Suppressor macrophage treated with lipopolysaccharide for 1 hour (primary cell): ENCODE measurements at regions not wholly inside any gene's neighbourhood (a gene's known extent, or its start where the extent isn't known, plus 50 kb on each side); places are given as distances from the start of the nearest gene placed in this dataset.
A peak's percentile ranks its signal among the peaks of the same experiment; 100 is the strongest.

Source experiments
- DNase-seq, 3 donors: peaks; one replicate each; pipeline ENCODE4 v3.0.0-alpha.2; 2020 to 2022

- no peak for DNase-seq
Observed at GRCh38 chr13:23488442-23488841, 54.9 kb upstream of the SACS start.

GRCh38 chr13:23496255-23496654 is 62.8 kb upstream of the SACS start:
- no peak for DNase-seq

GRCh38 chr13:23497191-23497590 is 63.7 kb upstream of the SACS start:
- DNase-seq = no peak

GRCh38 chr13:23500849-23501248 is 67.3 kb upstream of the SACS start:
- no peak for DNase-seq

- DNase-seq = no peak
Observed at GRCh38 chr13:23504180-23504579, 66.0 kb upstream of the TNFRSF19 start.

GRCh38 chr13:23505007-23505406 is 65.2 kb upstream of the TNFRSF19 start:
- no peak for DNase-seq

- no peak for DNase-seq
Observed at GRCh38 chr13:23506071-23506806, 64.0 kb upstream of the TNFRSF19 start.

- DNase-seq = no peak
Observed at GRCh38 chr13:23506807-23507291, 63.4 kb upstream of the TNFRSF19 start.

GRCh38 chr13:23509781-23510543 is 60.2 kb upstream of the TNFRSF19 start:
- DNase-seq = no peak

GRCh38 chr13:23510544-23510916 is 59.7 kb upstream of the TNFRSF19 start:
- no peak for DNase-seq

- peak; percentile 48 to 52 (median 49) for DNase-seq
Observed at GRCh38 chr13:23510979-23511735, 59.1 kb upstream of the TNFRSF19 start.

GRCh38 chr13:23512762-23513395 is 57.3 kb upstream of the TNFRSF19 start:
- DNase-seq = no peak

GRCh38 chr13:23513455-23513854 is 56.8 kb upstream of the TNFRSF19 start:
- no peak for DNase-seq

GRCh38 chr13:23514076-23514475 is 56.1 kb upstream of the TNFRSF19 start:
- no peak for DNase-seq

GRCh38 chr13:23515116-23515515 is 55.1 kb upstream of the TNFRSF19 start:
- DNase-seq = no peak

- no peak for DNase-seq
Observed at GRCh38 chr13:23516190-23516589, 54.0 kb upstream of the TNFRSF19 start.

GRCh38 chr13:23516702-23517101 is 53.5 kb upstream of the TNFRSF19 start:
- no peak for DNase-seq

GRCh38 chr13:23518231-23518630 is 52.0 kb upstream of the TNFRSF19 start:
- DNase-seq = no peak
